Activated CD4-positive, alpha-beta T cell treated with anti-CD3 and anti-CD28 coated beads, Interleukin-2, amount 10 ng/mL, durations not matched to agents 24 days and 14 days (primary cell): ENCODE measurements at regions not wholly inside any gene's neighbourhood (a gene's known extent, or its start where the extent isn't known, plus 50 kb on each side); places are given as distances from the start of the nearest gene placed in this dataset.

Source experiments
- DNase-seq: peaks from one replicate; pipeline ENCODE4 v3.0.0; 2022
- H3K27ac Mint-ChIP-seq: one replicate; pipeline ENCODE4 v1.8.0; 2022; ENCODE audit warnings: mild to moderate bottlenecking, mixed read lengths
- H3K27me3 Mint-ChIP-seq: one replicate; pipeline ENCODE4 v1.8.0; 2022; ENCODE audit warnings: mixed read lengths
- H3K36me3 Mint-ChIP-seq: one replicate; pipeline ENCODE4 v1.8.0; 2022; ENCODE audit warnings: low read depth, mild to moderate bottlenecking, mixed read lengths
- H3K4me1 Mint-ChIP-seq: one replicate; pipeline ENCODE4 v1.8.0; 2021; ENCODE audit warnings: mixed read lengths
- H3K4me3 Mint-ChIP-seq: one replicate; pipeline ENCODE4 v1.8.0; 2022; ENCODE audit warnings: mild to moderate bottlenecking, moderate library complexity, mixed read lengths
- H3K9me3 Mint-ChIP-seq: one replicate; pipeline ENCODE4 v1.8.0; 2021; ENCODE audit warnings: mixed read lengths
- intact Hi-C: fragments of 100-400 bp; cut with micrococcal nuclease; formaldehyde crosslinking; loops from one replicate; pipeline ENCODE4 v1.15.1; 2023

- no peaks in the 10 kb centered on the region for H3K36me3 Mint-ChIP-seq
- intact Hi-C loops: no loop called here
- H3K27me3 Mint-ChIP-seq: peaks cover 8% of the 10 kb centered on the region
- no peak overlapping the region for H3K4me3 Mint-ChIP-seq
- no peaks in the 10 kb centered on the region for H3K4me1 Mint-ChIP-seq
- no peak overlapping the region for H3K27ac Mint-ChIP-seq
- H3K9me3 Mint-ChIP-seq: no peaks in the 10 kb centered on the region
- no peak for DNase-seq
These were observed 306.2 kb upstream of the SLCO3A1 start for GRCh38 chr15:91547356-91547755.

GRCh38 chr15:91548549-91548948, 305.0 kb upstream of the SLCO3A1 start:
- Mint-ChIP-seq H3K4me1 (no peaks in the 10 kb centered on the region), H3K27me3 (peaks cover 4% of the 10 kb centered on the region), H3K9me3 (no peaks in the 10 kb centered on the region), H3K27ac (no peak overlapping the region), H3K36me3 (no peaks in the 10 kb centered on the region), H3K4me3 (no peak overlapping the region)
- DNase-seq: no peak
- intact Hi-C loops: no loop called here

- DNase-seq: no peak
- Mint-ChIP-seq H3K4me1 (no peaks in the 10 kb centered on the region), H3K27me3 (peaks cover 4% of the 10 kb centered on the region), H3K4me3 (no peak overlapping the region), H3K27ac (no peak overlapping the region), H3K9me3 (no peaks in the 10 kb centered on the region), H3K36me3 (no peaks in the 10 kb centered on the region)
- intact Hi-C loops: no loop called here
These were observed 303.9 kb upstream of the SLCO3A1 start for GRCh38 chr15:91549581-91549980.

GRCh38 chr15:91552555-91552954, 301.0 kb upstream of the SLCO3A1 start:
- H3K27ac Mint-ChIP-seq: no peak overlapping the region
- no peaks in the 10 kb centered on the region for H3K4me1 Mint-ChIP-seq
- H3K27me3 Mint-ChIP-seq: peaks cover 3% of the 10 kb centered on the region
- intact Hi-C loops: no loop called here
- no peaks in the 10 kb centered on the region for H3K36me3 Mint-ChIP-seq
- peaks cover 2% of the 10 kb centered on the region for H3K9me3 Mint-ChIP-seq
- no peak for DNase-seq
- no peak overlapping the region for H3K4me3 Mint-ChIP-seq

GRCh38 chr15:91553196-91553854, 300.2 kb upstream of the SLCO3A1 start:
- DNase-seq: no peak
- Mint-ChIP-seq H3K27me3 (peaks cover 3% of the 10 kb centered on the region), H3K4me1 (no peaks in the 10 kb centered on the region), H3K27ac (no peak overlapping the region), H3K36me3 (no peaks in the 10 kb centered on the region), H3K4me3 (no peak overlapping the region), H3K9me3 (peaks cover 5% of the 10 kb centered on the region)
- intact Hi-C loops: no loop called here

GRCh38 chr15:91555312-91555711, 298.2 kb upstream of the SLCO3A1 start:
- no peak for DNase-seq
- Mint-ChIP-seq H3K4me3 (no peak overlapping the region), H3K9me3 (peaks cover 5% of the 10 kb centered on the region), H3K27me3 (peaks cover 3% of the 10 kb centered on the region), H3K27ac (no peak overlapping the region), H3K4me1 (no peaks in the 10 kb centered on the region), H3K36me3 (no peaks in the 10 kb centered on the region)
- intact Hi-C loops: no loop called here

GRCh38 chr15:91556926-91557325, 296.6 kb upstream of the SLCO3A1 start:
- Mint-ChIP-seq H3K27me3 (peaks cover 2% of the 10 kb centered on the region), H3K27ac (no peak overlapping the region), H3K4me1 (no peaks in the 10 kb centered on the region), H3K9me3 (peaks cover 5% of the 10 kb centered on the region), H3K4me3 (no peak overlapping the region), H3K36me3 (no peaks in the 10 kb centered on the region)
- intact Hi-C loops: no loop called here
- DNase-seq: no peak

GRCh38 chr15:91559066-91559465, 294.4 kb upstream of the SLCO3A1 start:
- H3K27ac Mint-ChIP-seq: no peak overlapping the region
- intact Hi-C loops: no loop called here
- peaks cover 5% of the 10 kb centered on the region for H3K9me3 Mint-ChIP-seq
- no peaks in the 10 kb centered on the region for H3K4me1 Mint-ChIP-seq
- no peaks in the 10 kb centered on the region for H3K36me3 Mint-ChIP-seq
- no peak overlapping the region for H3K4me3 Mint-ChIP-seq
- DNase-seq: no peak
- peaks cover 7% of the 10 kb centered on the region for H3K27me3 Mint-ChIP-seq

GRCh38 chr15:91561371-91562100, 292.0 kb upstream of the SLCO3A1 start:
- H3K27ac Mint-ChIP-seq: no peak overlapping the region
- H3K9me3 Mint-ChIP-seq: peaks cover 5% of the 10 kb centered on the region
- no peaks in the 10 kb centered on the region for H3K4me1 Mint-ChIP-seq
- no peak for DNase-seq
- H3K27me3 Mint-ChIP-seq: peaks cover 16% of the 10 kb centered on the region
- H3K4me3 Mint-ChIP-seq: no peak overlapping the region
- H3K36me3 Mint-ChIP-seq: no peaks in the 10 kb centered on the region
- intact Hi-C loops: no loop called here

GRCh38 chr15:91562698-91563097, 290.8 kb upstream of the SLCO3A1 start:
- H3K36me3 Mint-ChIP-seq: no peaks in the 10 kb centered on the region
- H3K4me1 Mint-ChIP-seq: no peaks in the 10 kb centered on the region
- H3K4me3 Mint-ChIP-seq: no peak overlapping the region
- H3K27me3 Mint-ChIP-seq: peaks cover 22% of the 10 kb centered on the region
- no peak overlapping the region for H3K27ac Mint-ChIP-seq
- no peak for DNase-seq
- H3K9me3 Mint-ChIP-seq: peaks cover 1% of the 10 kb centered on the region
- intact Hi-C loops: no loop called here

- Mint-ChIP-seq H3K36me3 (no peaks in the 10 kb centered on the region), H3K27me3 (peaks cover 28% of the 10 kb centered on the region), H3K4me1 (no peaks in the 10 kb centered on the region), H3K9me3 (no peaks in the 10 kb centered on the region), H3K4me3 (no peak overlapping the region), H3K27ac (no peak overlapping the region)
- intact Hi-C loops: no loop called here
- DNase-seq: no peak
These were observed 288.9 kb upstream of the SLCO3A1 start for GRCh38 chr15:91564631-91565030.

- Mint-ChIP-seq H3K27me3 (peaks cover 37% of the 10 kb centered on the region), H3K4me3 (no peak overlapping the region), H3K36me3 (no peaks in the 10 kb centered on the region), H3K9me3 (no peaks in the 10 kb centered on the region), H3K27ac (no peak overlapping the region), H3K4me1 (no peaks in the 10 kb centered on the region)
- DNase-seq: no peak
- intact Hi-C loops: no loop called here
These were observed 287.4 kb upstream of the SLCO3A1 start for GRCh38 chr15:91566141-91566540.

GRCh38 chr15:91568036-91568435, 285.5 kb upstream of the SLCO3A1 start:
- H3K4me1 Mint-ChIP-seq: no peaks in the 10 kb centered on the region
- no peak for DNase-seq
- H3K27me3 Mint-ChIP-seq: peaks cover 34% of the 10 kb centered on the region
- H3K9me3 Mint-ChIP-seq: no peaks in the 10 kb centered on the region
- intact Hi-C loops: no loop called here
- H3K27ac Mint-ChIP-seq: no peak overlapping the region
- H3K4me3 Mint-ChIP-seq: no peak overlapping the region
- H3K36me3 Mint-ChIP-seq: no peaks in the 10 kb centered on the region

GRCh38 chr15:91572110-91572509, 281.4 kb upstream of the SLCO3A1 start:
- Mint-ChIP-seq H3K9me3 (no peaks in the 10 kb centered on the region), H3K4me3 (no peak overlapping the region), H3K27me3 (peaks cover 29% of the 10 kb centered on the region), H3K36me3 (no peaks in the 10 kb centered on the region), H3K27ac (no peak overlapping the region), H3K4me1 (no peaks in the 10 kb centered on the region)
- no peak for DNase-seq
- intact Hi-C loops: no loop called here

GRCh38 chr15:91576096-91576495, 277.4 kb upstream of the SLCO3A1 start:
- Mint-ChIP-seq H3K27ac (no peak overlapping the region), H3K36me3 (no peaks in the 10 kb centered on the region), H3K9me3 (no peaks in the 10 kb centered on the region), H3K4me3 (no peak overlapping the region), H3K4me1 (no peaks in the 10 kb centered on the region), H3K27me3 (peaks cover 12% of the 10 kb centered on the region)
- intact Hi-C loops: no loop called here
- DNase-seq: no peak
